HepG2 (cell line): ENCODE measurements at regions not wholly inside any gene's neighbourhood (a gene's known extent, or its start where the extent isn't known, plus 50 kb on each side); places are given as distances from the start of the nearest gene placed in this dataset.
"Not testable (repeated sequence)": the region's sequence is repeated elsewhere in the genome, so short reads cannot be mapped to it uniquely, and the experiment has no call there.

Experiments used
- ATAC-seq: fragments of 200-7000 bp; cut with Tn5 transposase; 3 replicates; pipeline ENCODE4 v1.9.1; 2020; ENCODE audit warnings: mild to moderate bottlenecking, moderate library complexity
- BruUV-seq: library from RNA; stranded (reverse); fragments of 400-500 nt; replicated peaks from 2 replicates; lab custom pipeline; 2021; lab: Mats Ljungman, UMichigan
- CTCF ChIA-PET: fragments of 300-600 bp; formaldehyde crosslinking; extraction: SDS; loops from one replicate; lab custom pipeline; 2021; ENCODE audit warnings: low total read pairs, inconsistent platforms, low intra/inter-chr PET ratio; lab: Yijun Ruan, JAX
- POLR2A ChIA-PET: fragments of 350-600 bp; sonication (Branson Sonifier 250); formaldehyde crosslinking; loops from one replicate; lab custom pipeline; 2020; ENCODE audit warnings: antibody characterized with exemption, inconsistent platforms; lab: Yijun Ruan, JAX
- DNase-seq: peaks from one replicate; pipeline ENCODE4 v3.0.0-alpha.2; 2015; ENCODE audit warnings: low spot score
- FAIRE-seq: peaks from 3 replicates; lab custom pipeline; 2011; peaks lifted over from hg19 to GRCh38; lab: Jason Lieb, UNC
- H2AFZ ChIP-seq: one replicate; pipeline ENCODE4 v1.6.1; 2011; ENCODE audit warnings: low read length, inconsistent platforms
- H3K27ac ChIP-seq: fragments of 300-600 bp; 3 replicates; pipeline ENCODE4 v1.8.0; 2011; ENCODE audit warnings: mixed run types, mild to moderate bottlenecking, mixed read lengths, low read length, inconsistent platforms; ENCODE audit not compliant: insufficient read depth; ENCODE audit errors: extremely low read length
- H3K27me3 ChIP-seq, 2 experiments: fragments of 200-600 bp in 1 of 2; 2 replicates in 1 of 2; 3 replicates in 1 of 2; pipeline versions ENCODE4 v1.6.0 to v1.8.0; 2011; ENCODE audit warnings: low read length in 2 of 2, mild to moderate bottlenecking in 2 of 2, moderate library complexity in 2 of 2, inconsistent platforms in 1 of 2; ENCODE audit not compliant: insufficient read depth in 2 of 2, control insufficient read depth in 1 of 2
- H3K36me3 ChIP-seq, 2 experiments: fragments of 200-600 bp in 1 of 2; replicated peaks in 1 of 2; 2 replicates in 1 of 2; 3 replicates in 1 of 2; pipeline versions ENCODE4 v1.5.1 to v1.8.0; 2011; ENCODE audit warnings: low read length in 2 of 2, inconsistent platforms in 1 of 2; ENCODE audit not compliant: insufficient read depth in 2 of 2, control insufficient read depth in 1 of 2
- H3K4me1 ChIP-seq: 2 replicates; pipeline ENCODE4 v1.5.1; 2012; ENCODE audit warnings: low read length, inconsistent platforms; ENCODE audit not compliant: insufficient read depth
- H3K4me2 ChIP-seq: 2 replicates; pipeline ENCODE4 v1.6.0; 2011; ENCODE audit warnings: low read depth, low read length, inconsistent platforms
- H3K4me3 ChIP-seq, 3 experiments: fragments of 200-600 bp in 1 of 3; sonication (generic), shearing (Covaris generic) in 1 of 3; replicated peaks in 1 of 3; 2 replicates each; pipeline ENCODE4 v1.5.1; 2011 to 2016; ENCODE audit warnings: low read length in 3 of 3, inconsistent platforms in 2 of 3, low read depth in 2 of 3, mild to moderate bottlenecking in 2 of 3, control low read depth in 1 of 3, mixed read lengths in 1 of 3; ENCODE audit not compliant: insufficient read depth in 1 of 3
- H3K79me2 ChIP-seq: one replicate; pipeline ENCODE4 v1.6.1; 2011; ENCODE audit warnings: low read length, inconsistent platforms; ENCODE audit not compliant: insufficient read depth
- H3K9ac ChIP-seq: 2 replicates; pipeline ENCODE4 v1.6.0; 2011; ENCODE audit warnings: mild to moderate bottlenecking, low read depth, low read length, inconsistent platforms; ENCODE audit not compliant: insufficient read depth
- H3K9me3 ChIP-seq: 2 replicates; pipeline ENCODE4 v1.5.1; 2012; ENCODE audit warnings: mild to moderate bottlenecking, low read length
- H4K20me1 ChIP-seq: 2 replicates; pipeline ENCODE4 v1.6.0; 2011; ENCODE audit warnings: inconsistent platforms, mild to moderate bottlenecking, low read length, moderate library complexity; ENCODE audit not compliant: insufficient read depth
- whole genome bisulfite sequencing: methylation state at CpG from one replicate; pipeline ENCODE4 v1.1.6; 2017; ENCODE audit warnings: low lambda C conversion rate; 5-methylcytosine and 5-hydroxymethylcytosine counted together
- in situ Hi-C: cut with HindIII; loops from 2 replicates; pipeline ENCODE4 v1.10.0; 2017; ENCODE audit warnings: low pct_unique_long_range_greater_than_20kb; ENCODE audit not compliant: extremely low pct_ligation_motif_present
- intact Hi-C: fragments of 100-400 bp; cut with micrococcal nuclease; formaldehyde crosslinking; loops from one replicate; pipeline ENCODE4 v1.10.0; 2022; ENCODE audit not compliant: unreplicated experiment

GRCh38 chr5:34126741-34127140 is 83.7 kb upstream of the C1QTNF3 start:
- H3K27ac ChIP-seq, FAIRE-seq, H3K27me3 ChIP-seq, H3K36me3 ChIP-seq, H2AFZ ChIP-seq, H3K4me2 ChIP-seq, H3K79me2 ChIP-seq, H3K9me3 ChIP-seq, ATAC-seq, POLR2A ChIA-PET, BruUV-seq, H3K4me3 ChIP-seq, H3K4me1 ChIP-seq, DNase-seq, CTCF ChIA-PET, in situ Hi-C loops, H4K20me1 ChIP-seq, intact Hi-C loops, H3K9ac ChIP-seq: not testable (repeated sequence)
- WGBS = 97% methylated on average over 3 of the region's 3 CpGs

DNA sequence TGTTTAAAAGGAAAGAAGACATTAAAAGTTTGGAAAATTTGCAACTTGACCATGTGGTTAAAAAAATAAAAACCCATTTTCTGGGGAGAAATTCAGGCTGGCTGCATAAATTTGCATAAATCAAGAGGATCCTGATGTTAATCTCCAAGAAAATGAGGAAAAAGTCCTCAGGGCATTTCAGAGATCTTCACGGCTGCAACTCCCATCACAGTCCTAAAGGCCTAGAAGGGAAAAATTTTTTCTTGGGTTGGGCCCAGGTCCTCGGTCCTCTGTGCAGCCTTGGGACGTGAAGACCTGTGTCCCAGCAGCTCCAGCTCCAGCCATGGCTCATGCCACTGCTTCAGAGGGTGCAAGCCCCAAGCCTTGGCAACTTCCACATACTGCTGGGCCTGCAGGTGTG is 84.8 kb upstream of the C1QTNF3 start:
- BruUV-seq, H4K20me1 ChIP-seq, H2AFZ ChIP-seq, CTCF ChIA-PET, H3K4me3 ChIP-seq, H3K27me3 ChIP-seq, ATAC-seq, H3K4me1 ChIP-seq, H3K4me2 ChIP-seq, intact Hi-C loops, H3K36me3 ChIP-seq, FAIRE-seq, H3K27ac ChIP-seq, H3K9me3 ChIP-seq, in situ Hi-C loops, DNase-seq, H3K9ac ChIP-seq, H3K79me2 ChIP-seq, POLR2A ChIA-PET: not testable (repeated sequence)
- WGBS = 100% methylated on average over 2 of the region's 3 CpGs

GRCh38 chr5:34128890-34129289 is 85.9 kb upstream of the C1QTNF3 start:
- in situ Hi-C loops, H3K9me3 ChIP-seq, DNase-seq, H3K4me3 ChIP-seq, POLR2A ChIA-PET, H3K36me3 ChIP-seq, ATAC-seq, H2AFZ ChIP-seq, CTCF ChIA-PET, intact Hi-C loops, BruUV-seq, H3K79me2 ChIP-seq, FAIRE-seq, H3K4me2 ChIP-seq, H3K27me3 ChIP-seq, H3K9ac ChIP-seq, H3K4me1 ChIP-seq, H3K27ac ChIP-seq, H4K20me1 ChIP-seq: not testable (repeated sequence)

DNA sequence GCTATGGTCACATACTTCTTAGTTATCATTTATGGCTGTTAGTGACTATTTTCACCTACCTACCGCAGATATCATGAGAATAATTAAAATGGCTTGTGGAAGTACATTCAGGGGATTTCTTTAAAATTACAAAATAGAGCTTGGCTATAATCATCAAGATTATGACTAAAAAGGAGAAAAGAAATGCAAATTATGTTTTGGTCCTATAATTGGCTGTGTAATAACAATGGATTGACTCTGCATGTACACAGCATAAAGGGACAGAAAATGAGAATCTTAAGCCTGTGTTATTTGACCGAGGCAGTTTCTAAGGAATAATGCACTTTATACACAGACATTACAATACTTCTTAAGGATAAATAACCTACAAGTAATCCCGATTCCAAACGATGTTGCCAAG is 112.0 kb upstream of the C1QTNF3 start:
- H3K4me3 ChIP-seq, H3K27ac ChIP-seq, in situ Hi-C loops, CTCF ChIA-PET, POLR2A ChIA-PET, intact Hi-C loops, H4K20me1 ChIP-seq, DNase-seq, H3K9me3 ChIP-seq, H3K4me2 ChIP-seq, H2AFZ ChIP-seq, H3K4me1 ChIP-seq, H3K9ac ChIP-seq, H3K27me3 ChIP-seq, H3K36me3 ChIP-seq, FAIRE-seq, H3K79me2 ChIP-seq, ATAC-seq: not testable (repeated sequence)
- BruUV-seq = TSS peak; percentile 28
- WGBS = 88% methylated on average over 3 of the region's 4 CpGs
